Kidney tubule cell (primary cell): ENCODE measurements at regions not wholly inside any gene's neighbourhood (a gene's known extent, or its start where the extent isn't known, plus 50 kb on each side); places are given as distances from the start of the nearest gene placed in this dataset.
"Not testable (repeated sequence)": the region's sequence is repeated elsewhere in the genome, so short reads cannot be mapped to it uniquely, and the experiment has no call there.

Experiments
- DNase-seq: peaks from one replicate; pipeline ENCODE4 v3.0.0-alpha.2; 2018; ENCODE audit warnings: low spot score

DNA sequence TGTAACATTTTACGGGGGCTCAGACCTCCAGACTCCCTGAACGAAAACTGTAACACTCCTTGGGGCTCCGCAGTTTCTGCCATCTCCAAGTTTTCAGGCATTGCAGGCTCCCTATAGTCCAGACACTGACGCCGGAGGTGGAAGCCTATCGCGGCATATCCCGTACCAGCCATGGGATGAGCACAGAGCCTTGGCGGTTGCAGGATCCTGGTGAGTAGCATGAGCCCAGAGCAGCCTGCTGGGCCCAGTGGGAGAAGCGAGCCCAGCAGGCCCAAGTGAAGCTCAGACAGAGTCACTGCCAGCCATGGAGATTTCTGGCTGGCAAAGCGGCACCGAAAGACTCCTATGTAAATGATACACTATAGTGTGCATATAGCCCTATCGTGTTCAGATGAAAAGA is 446.8 kb downstream of the COL11A1 start:
- no peak for DNase-seq

DNA sequence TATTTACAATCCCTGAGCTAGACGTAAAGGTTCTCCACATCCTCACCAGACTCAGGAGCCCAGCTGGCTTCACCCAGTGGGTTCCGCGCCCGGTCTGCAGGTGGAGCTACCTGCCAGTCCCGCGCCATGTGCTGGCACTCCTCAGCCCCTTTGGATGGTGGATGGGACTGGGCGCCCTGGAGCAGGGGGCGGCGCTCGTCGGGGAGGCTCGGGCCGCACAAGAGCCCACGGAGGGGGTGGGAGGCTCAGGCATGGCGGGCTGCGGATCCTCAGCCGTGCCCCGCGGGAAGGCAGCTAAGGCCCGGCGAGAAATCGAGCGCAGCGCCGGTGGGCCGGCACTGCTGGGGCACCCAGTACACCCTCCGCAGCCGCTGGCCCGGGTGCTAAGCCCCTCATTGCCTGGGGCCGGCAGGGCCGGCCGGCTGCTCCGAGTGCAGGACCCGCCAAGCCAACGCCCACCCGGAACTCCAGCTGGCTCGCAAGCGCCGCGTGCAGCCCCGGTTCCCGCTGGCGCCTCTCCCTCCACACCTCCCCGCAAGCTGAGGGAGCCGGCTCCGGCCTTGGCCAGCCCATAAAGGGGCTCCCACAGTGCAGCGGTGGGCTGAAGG is 448.3 kb downstream of the COL11A1 start:
- DNase-seq, result not testable (repeated sequence)

DNA sequence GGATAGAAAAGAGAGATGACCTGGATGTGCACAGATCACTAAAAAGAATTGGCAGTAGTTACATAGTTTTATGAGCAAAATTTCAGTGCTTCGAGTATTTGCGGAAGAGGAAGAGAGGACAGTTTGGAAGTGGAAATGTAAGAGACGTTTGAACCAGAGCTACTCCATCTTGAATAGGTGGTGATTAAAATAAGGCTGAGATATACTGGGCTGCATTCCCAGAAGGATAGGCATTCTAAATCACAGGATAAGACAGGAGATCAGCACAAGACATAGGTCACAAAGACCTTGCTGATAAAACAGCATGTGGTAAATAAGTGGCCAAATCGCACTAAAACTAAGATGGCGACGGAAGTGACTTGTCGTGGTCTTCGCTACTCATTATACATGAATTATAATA is 453.3 kb downstream of the COL11A1 start:
- DNase-seq, result no peak

DNA sequence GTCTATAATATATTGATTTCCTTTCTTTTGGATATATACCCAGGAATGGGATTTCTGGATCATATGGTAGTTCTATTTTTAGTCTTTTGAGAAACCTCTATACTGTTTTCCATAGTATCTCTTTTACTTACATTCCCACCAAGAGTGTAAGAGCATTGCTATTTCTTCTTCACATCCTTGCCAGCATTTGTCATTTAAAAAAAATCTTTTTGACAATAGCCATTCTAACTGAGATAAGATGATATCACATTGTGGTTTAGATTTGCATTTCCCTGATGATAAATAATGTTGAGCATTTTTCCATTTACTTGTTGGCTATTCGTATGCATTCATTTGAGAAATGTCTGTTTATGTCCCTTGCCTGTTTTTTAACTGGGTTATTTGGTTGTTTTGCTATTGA is 467.4 kb downstream of the COL11A1 start:
- DNase-seq, result no peak

DNA sequence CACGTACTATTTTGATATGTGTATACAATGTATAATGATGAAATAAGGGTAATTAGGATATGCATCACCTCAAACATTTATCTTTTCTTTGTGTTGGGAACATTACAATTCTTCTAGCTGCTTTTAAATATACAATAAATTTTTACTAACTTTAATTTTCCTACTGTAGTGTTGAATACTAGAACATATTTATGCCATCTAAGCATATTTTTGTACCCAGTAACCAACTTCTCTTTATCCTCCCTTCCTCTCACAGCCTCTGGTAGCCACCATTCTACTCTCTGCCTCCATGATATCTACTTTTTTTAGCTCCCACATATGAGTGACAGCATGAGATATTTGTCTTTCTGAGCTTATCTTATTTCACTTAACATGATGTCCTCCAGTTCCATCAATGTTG is 468.0 kb downstream of the COL11A1 start:
- DNase-seq, result no peak

DNA sequence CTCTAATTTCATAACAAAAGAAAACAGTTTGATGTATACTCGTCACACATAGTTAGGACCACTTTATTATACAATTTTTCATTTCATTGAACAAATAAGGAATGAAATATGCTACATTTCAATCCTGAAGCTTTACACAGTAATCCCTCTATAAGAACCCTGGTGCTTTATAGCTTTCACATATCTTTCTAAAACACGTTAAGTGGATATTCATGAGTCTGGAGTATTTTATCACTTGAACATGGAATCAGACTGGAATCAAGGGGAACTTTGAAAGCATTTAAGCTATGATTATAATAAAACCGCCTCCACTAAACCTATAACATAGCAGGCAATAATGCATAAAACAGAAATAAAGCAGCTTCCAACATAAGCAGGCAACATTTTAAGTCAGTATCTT is 476.6 kb downstream of the COL11A1 start:
- DNase-seq, result no peak

DNA sequence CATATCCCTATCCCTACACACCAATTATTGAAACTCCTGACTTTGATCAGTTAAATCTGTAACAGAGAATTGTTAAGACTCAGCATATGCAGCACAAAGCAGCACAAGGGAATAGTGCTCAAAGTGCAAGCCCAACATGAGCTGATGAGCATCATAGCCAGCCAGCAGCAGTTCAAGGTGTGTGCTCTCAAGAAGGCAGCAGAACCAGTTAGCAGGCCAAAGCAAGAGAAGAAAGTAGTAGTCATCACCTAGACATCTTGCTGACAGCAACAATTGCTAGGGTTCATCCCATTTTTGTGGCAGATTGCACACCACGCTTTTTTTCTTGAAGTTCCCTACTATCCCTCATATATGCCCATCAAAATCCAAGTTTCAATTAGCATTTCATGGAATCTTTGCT is 478.3 kb downstream of the COL11A1 start:
- DNase-seq, result no peak

DNA sequence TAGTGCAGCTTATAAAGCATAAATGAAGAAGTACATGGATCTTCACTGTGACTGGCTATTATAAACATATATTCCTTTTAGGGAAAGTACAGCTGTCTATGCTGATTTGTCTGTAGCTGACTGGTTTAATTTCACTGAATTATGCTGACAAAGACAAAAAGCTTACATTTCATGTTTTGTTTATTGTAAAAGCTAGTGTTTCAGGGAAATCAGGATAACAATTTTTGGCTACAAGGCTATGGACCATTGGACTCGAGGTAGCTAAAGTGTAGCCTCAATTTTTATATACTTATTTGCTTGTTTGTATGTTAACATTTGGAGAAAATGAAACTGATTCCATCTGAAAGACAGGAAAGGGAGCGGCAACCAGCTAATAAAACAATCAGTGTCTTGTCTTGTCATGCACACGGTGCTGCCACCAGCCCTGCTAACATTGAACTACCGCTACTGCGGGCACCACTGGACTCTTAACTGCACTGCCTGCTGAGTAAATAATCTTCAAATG is 480.2 kb downstream of the COL11A1 start:
- no peak for DNase-seq

DNA sequence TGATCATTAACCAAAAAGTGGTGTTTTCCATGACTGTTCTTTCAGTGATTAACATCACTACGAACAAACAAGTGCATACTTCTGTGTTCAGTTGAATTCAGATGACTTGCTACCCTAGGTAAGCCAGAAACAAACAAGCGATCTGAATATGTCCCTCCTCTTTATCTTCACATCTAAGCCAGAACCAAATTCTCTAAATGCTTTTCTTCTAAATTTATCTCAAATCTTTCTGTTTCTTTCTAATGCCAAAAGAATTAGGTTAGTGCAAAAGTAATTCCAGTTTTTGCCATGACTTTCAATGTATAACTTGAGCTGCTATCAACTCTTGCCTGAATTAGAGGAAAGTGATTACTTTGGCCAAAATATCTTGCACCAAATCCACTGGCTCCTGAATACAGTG is 481.2 kb downstream of the COL11A1 start:
- DNase-seq, result no peak

DNA sequence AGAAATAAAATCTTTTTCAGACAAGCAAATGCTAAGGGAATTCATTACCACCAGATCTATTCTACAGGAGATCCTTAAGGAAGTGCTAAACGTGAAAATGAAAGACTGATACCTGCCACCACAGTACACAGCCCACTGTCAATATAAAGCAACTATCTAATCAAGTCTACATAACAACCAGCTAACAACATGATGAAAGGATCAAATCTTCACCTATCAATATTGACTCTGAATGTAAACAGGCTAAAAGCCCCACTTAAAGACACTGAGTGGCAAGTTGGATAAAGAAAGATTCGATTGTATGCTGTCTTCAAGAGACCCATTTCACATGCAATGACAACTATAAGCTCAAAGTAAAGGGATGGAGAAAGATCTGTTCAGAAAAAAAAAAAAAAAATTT is 492.4 kb downstream of the COL11A1 start:
- no peak for DNase-seq

DNA sequence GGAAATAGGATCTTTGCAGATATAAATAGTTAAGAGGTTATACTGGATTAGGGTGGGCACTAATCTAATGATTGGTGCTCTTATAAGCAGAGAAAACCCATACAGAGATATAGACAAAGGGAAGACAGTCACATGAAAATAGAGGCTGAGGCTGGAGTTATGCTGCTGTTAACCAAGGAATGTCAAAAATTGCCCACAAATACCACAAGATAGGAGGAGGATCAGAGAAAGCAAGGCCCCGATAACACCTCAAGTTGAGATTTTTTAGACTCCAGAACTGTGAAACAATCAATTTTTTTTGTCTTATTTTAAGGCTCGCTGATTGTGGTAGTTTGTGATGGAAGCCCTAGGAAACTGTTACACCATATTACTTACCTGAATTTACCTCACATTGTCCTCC is 513.2 kb downstream of the COL11A1 start:
- DNase-seq, result no peak

DNA sequence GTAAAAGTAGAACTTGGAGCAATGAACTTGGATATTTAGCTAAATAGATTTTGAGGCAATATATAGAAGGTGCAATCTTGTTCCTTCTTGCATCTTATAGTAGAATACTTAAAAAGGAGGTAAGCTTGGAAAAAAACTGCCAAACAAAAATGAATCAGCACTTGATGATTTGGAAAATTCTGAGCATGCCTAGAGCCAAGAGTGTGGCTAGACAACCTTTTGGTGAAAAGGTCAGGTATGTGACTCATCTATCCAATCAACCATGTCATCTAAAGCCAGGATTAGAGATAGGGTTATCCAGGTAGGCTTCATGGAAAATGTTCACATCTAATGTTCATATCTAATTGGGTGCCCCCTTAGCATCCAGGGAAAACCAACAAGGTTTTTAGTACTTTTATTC is 515.0 kb downstream of the COL11A1 start:
- peak; percentile 43 for DNase-seq

DNA sequence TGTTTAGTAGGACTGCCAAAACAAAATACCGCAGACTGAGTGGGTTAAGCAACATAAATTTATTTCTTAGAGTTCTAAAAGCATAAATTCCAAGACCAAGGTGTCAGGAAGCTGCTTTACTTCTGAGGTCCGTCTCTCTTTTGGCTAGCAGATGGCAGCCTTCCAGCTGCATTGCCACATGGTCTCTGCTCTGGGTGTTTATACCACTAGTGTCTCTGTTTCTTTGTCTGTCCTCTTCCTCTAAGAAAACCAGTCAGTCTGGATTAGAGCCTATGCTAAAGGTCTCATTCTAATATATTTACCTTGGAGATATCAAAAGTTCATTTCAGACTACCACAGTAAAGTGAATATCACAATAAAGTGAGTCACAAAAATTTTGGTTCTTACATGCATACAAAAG is 519.8 kb downstream of the COL11A1 start:
- no peak for DNase-seq

DNA sequence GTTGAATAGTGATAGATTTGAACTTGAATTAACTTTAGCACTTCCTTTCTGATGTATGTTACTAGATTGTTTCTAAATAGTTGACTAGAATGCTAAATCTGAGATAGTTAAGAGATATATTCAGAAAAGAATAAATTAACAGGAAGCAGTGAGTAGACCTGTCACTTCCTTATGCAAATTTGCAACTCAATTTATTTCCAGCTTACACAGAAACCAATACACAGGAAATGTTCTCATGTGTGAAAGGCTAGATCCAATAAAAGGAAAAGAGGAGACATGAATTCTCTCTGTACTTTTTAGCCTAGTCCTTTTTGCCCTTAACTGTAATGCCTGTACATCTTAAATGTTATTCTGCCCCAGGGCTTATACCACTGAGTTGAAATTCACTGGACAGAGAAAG is 522.3 kb downstream of the COL11A1 start:
- no peak for DNase-seq

DNA sequence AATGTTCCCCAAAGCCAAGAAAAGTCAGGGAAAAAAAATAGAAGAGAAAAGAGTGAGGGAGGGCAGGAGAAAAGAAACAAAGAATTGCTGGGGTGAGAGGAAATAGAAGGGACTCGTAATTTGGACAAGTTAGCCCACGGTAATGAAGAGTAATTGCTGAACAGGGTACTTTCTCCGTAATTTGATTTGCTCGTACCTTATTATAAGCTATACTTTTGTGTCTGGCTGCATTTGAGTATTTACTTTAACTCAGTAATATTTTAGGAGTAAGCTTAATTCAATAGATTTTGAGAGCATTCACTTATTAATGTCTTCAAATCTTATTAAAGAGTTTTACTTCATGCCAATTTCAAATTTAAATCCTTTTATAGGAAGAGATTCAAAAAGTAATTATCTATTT is 527.5 kb downstream of the COL11A1 start:
- DNase-seq, result no peak

DNA sequence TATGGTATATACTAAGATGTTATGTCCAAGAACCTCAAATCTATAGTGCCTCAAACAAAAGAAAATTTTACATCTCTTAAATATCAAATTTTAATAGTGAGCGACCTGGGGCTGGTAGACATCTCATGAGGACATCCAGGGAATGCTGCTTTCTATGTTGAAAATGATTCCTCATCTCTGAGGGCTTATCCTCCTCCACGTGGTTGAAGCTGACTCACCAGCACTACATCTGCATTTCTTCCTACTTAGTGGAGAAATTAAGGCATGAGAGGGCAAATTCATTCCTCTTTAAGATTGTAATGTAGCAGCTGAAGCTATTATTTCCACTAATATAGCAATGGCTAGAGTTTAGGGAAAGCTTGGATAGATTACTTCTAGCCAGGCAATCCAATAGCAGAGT is 529.5 kb downstream of the COL11A1 start:
- no peak for DNase-seq

DNA sequence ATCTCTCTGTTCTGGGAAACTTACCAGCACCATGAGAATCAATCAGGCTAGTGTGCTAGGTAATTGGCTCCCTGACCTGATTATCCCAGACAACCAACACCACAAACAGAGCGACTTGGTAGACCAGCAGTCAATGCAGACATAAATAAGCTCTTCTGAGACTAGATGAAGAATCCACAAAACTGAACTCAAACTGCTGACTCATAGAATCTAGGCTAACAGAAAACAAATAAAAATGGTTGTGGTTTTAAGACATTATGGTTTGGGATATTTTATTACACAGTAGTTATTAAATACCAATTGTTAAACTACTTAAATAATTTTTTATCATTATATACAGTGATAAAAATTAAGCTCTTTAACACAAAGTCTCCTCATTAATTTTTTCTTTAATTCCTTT is 535.7 kb downstream of the COL11A1 start:
- DNase-seq, result no peak

DNA sequence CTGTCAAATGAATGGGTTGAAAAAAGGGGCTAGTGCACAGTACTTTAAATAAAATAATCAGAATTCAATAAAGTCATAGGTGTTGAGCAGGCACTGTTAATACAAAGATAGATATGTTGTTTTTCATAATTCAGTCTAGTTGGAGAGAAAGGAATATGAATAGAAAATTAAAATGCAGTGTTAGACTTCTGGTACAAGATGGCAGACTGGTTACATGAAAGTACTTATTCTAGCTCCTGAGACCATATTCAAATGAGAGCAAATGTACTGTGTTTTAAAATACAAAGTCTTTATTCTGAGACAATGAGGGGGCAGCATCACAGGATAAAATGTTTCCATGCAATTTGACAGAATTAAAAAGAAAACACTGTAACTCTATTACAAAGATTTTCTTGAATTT is 542.1 kb downstream of the COL11A1 start:
- DNase-seq, result no peak

DNA sequence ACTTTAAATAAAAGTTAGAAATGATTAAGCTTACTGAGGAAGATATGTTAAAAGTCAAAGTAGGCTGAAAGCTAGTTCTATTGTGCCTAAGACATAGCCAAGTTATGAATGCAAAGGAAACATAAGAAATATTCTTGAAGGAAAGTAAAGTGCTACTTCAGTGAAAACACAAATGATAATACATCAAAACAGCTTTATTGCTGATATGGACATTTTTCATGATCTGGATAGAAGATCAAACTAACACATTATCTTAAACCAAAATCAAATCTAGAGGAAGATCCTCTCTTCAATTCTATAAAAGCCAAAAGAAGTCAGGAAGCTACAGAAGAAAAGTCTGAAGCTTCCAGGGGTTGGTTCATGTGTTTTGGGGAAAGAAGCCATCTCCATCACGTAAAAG is 545.9 kb downstream of the COL11A1 start:
- DNase-seq, result no peak

DNA sequence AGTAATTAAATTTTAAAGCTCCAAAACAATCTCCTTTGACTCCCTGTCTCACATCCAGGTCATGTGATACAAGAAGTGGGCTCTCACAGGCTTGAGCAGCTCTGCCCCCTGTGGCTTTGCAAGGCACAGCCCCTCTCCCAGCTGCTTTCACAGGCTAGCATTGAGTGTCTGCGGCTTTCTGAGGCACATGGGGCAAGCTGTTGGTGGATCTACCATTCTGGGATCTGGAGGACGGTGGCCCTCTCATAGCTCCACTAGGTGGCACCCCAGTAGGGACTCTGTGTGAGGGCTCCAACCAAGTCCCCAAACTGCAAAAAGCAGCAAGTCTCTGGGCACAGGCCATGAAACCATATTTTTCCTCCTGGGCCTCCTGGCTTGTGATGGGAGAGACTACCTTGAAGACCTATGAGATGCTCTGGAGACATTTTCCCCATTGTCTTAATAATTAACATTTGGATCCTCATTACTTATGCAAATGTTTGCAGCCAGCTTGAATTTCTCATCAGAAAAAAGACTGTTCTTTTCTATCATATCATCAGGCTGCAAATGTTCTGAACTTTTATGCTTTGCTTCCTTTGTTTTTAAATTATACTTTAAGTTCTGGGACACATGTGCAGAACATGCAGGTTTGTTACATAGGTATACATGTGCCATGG is 554.1 kb upstream of the OLFM3 start:
- no peak for DNase-seq

DNA sequence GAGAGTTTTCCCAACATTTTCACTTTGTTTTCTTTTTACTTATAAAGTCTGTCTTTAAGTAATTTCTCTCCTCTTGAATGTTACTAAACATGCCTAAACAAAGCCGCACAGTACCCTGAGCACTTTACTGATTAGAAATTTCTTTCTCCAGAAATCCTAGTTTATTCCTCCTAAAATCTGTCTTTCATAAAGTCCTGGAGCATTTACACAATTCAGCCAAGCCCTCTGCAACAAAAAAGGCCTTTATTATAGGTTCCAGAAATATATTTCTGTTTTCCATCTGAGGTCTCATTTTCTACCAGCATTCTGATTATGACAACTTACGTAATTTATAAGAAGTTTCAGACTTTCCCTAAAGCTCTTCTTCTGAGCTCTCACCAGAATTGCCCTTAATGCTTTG is 549.5 kb upstream of the OLFM3 start:
- DNase-seq, result no peak

DNA sequence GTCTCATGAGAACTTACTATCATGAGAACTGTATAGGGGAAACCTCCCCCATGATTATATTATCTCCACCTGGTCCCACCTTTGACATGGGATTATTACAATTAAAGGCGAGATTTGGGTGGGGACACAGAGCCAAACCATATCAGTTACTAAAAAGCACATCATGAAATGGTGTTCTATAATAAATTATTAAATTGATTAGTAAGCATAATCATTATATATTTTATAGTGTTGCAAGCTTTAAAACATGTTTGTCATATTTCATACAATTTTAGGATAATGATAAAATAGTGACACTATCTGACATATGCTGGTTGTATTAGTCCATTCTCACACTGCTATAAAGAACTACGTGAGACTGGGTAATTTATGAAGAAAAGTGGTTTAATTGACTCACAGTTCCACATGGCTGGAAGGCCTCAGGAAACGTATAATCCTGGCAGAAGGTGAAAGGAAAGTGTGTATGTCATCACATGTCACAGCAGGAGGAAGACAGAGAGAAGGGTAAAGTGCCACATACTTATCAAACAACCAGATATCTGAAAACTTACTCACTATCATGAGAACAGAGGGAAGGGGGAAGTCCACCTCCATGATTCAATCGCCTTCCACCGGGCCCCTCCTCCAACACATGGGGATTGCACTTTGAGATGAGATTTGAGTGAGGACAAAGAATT is 539.2 kb upstream of the OLFM3 start:
- no peak for DNase-seq

DNA sequence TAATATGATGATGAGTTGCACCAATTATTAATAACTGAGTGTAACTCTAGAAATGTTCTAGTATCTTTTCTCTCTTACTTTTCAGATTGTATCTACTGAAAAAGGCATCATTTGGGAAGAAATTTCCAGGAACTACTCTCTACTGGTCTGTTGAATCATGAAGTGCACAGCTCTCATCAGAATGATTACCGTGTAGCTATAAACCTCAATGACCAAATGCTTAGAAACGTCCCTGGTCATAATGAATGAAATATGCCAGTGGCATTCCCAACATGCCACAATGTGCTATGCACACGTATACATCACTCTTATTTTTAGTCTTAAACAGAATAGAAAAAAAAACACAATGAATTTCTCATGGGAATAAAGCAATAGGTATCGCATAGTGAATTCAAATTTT is 534.3 kb upstream of the OLFM3 start:
- no peak for DNase-seq

DNA sequence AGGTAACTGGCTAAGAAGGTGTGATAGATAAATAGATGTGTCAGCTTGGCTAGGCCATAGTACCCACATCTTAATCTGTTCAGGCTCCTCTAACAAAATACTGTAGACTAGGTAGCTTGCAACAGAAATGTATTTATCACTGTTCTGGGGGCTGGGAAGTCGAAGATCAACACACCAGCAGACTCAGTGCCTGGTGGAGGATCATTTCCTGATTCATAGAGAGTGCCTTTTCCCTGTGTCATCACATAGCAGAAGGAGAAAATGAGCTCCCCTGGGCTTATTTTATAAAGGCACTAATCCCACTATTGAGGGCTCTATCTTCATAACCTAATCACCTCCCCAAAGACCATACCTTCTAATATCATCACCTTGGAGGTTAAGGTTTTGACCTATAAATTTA is 532.7 kb upstream of the OLFM3 start:
- DNase-seq, result no peak
